ENCODE measurements at regions not wholly inside any gene's neighbourhood (a gene's known extent, or its start where the extent isn't known, plus 50 kb on each side); places are given as distances from the start of the nearest gene placed in this dataset.
"Not testable (repeated sequence)": the region's sequence is repeated elsewhere in the genome, so short reads cannot be mapped to it uniquely, and the experiment has no call there.

DNA sequence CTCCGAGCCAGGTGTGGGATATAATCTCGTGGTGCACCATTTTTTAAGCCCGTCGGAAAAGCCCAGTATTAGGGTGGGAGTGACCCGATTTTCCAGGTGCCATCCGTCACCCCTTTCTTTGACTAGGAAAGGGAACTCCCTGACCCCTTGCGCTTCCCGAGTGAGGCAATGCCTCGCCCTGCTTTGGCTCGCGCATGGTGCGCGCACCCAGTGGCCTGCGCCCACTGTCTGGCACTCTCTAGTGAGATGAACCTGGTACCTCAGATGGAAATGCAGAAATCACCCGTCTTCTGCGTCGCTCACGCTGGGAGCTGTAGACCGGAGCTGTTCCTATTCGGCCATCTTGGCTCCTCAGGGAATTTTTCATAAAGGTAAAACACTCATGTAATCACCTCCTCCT lies 63.9 kb downstream of the RWDD3 start:
- DNase-seq = not testable (repeated sequence)

GRCh38 chr1:95301091-95301490 lies 67.1 kb downstream of the RWDD3 start:
- no peak for DNase-seq

DNA sequence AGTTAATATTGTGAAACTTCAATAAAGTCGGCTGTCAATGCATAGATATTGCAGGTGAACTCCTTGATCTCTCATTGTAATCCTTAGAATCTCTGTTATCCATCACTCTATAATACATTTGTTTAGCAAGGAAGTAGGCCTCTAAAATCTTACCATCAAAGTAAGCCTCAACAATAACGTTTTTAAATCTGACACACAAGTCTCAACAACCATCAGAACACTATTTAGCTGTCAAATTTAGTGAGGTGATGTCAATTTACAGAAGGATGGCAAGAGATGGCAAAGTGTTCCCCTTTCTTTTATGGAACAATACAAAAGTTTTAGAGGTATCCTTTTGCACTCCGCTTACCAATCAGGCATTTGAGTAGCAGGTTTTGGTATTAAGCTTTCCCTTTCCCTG lies 67.6 kb downstream of the RWDD3 start:
- DNase-seq = no peak

- no peak for DNase-seq
These were observed 70.8 kb downstream of the RWDD3 start for GRCh38 chr1:95304803-95305202.

- no peak for DNase-seq
These were observed 74.4 kb downstream of the RWDD3 start for GRCh38 chr1:95308276-95309030.

- DNase-seq = peak; percentile 45
These were observed 75.0 kb downstream of the RWDD3 start for GRCh38 chr1:95309031-95309471.

DNA sequence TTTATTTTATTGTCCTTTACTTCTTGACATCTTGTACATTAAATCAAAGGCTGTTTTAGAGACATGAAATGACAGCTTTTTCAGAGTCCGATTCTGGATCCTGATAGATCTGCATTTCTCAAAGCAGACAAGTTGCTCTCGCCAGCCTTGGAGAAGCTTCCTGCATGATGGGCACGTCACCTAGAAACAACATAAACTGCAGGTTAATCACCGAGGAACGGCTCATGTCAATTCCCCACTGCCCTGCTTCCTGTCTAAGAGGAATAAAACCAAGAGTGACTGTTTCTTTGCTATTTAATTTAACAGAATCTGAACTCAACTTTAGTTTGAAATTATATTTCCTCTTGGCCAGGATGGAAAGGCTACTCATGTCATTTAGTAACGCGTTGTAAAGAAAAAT lies 77.0 kb downstream of the RWDD3 start:
- no peak for DNase-seq

DNA sequence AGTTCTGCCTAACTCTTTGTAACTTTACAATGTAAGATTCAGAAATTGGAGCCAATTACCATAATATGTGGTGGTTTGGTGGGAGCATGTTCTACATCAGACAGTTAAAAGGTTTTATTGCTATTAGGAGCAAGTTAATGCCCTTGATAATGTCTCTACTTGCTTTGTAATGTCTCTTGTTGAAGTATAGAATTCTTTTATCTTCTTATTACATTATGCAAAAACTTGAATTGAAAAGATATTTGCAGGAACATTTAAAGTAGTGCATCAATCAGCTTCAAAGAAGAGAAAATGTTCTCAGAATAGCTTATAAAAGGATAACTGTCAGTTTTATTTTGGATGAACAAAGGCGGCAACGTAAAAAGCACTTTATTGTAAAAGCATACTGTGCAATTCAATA lies 77.8 kb downstream of the RWDD3 start:
- DNase-seq = no peak

GRCh38 chr1:95312181-95312580 lies 78.2 kb downstream of the RWDD3 start:
- no peak for DNase-seq

- no peak for DNase-seq
These were observed 79.5 kb downstream of the RWDD3 start for GRCh38 chr1:95313527-95313926.

DNA sequence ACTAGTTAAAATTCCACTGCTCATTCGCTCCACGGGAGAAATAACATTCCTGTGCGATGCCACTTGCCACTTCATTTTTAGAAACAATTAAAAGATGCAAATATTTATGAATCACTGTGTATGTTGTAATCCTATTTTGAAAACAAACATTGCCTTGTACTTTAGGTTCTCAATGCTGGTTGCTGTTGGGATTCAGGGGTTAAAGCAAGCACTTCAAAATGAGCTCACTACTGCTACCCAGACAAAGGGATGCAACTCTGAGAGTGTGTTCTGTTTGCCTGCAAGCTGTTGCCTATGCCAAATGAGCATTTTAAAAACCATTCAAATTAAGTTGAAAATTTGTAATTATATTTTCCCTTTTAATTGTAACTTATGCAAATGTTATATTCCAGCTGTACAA lies 87.5 kb downstream of the RWDD3 start:
- no peak for DNase-seq

DNA sequence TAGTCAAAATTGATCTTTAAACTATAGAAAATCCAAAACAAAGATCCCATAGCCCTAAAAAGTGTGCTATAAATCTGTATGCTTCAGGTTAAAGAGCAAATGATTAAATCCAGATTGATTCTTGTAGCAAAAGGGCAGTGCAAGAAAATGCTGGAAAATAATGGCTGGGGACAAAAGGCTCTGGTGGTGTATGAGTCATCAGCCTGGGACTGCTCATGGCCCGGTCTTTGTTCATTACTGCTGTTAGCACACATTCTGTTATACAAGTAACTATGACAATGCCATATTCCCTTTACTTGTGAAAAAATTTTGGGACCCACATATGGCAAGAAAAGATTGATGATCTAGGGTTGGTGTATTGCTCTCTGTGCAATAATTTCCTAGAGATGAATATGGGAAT lies 89.1 kb downstream of the RWDD3 start:
- DNase-seq = no peak

- DNase-seq = no peak
These were observed 91.3 kb downstream of the RWDD3 start for GRCh38 chr1:95325349-95325748.

- no peak for DNase-seq
These were observed 92.0 kb downstream of the RWDD3 start for GRCh38 chr1:95326023-95326422.

DNA sequence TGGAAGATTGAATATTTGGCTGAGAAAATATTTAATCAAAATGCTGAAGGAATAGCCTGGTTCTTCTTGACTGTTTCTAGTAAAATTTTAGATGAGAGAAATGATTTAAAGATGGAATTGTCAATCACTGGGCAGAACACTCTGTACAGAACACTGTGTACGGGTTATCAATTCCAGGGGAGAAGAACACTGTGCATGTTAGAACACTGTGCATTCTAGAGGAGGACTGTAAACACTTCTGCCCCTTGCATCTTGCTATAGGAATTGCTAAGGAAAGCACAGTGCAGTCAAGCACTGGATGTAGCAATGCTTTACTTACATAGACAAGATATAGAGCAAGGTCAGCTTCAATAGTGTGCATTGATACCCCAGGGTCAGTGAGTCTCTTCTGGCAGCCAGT lies 98.7 kb downstream of the RWDD3 start:
- no peak for DNase-seq

- no peak for DNase-seq
These were observed 105.4 kb downstream of the RWDD3 start for GRCh38 chr1:95339377-95339776.

DNA sequence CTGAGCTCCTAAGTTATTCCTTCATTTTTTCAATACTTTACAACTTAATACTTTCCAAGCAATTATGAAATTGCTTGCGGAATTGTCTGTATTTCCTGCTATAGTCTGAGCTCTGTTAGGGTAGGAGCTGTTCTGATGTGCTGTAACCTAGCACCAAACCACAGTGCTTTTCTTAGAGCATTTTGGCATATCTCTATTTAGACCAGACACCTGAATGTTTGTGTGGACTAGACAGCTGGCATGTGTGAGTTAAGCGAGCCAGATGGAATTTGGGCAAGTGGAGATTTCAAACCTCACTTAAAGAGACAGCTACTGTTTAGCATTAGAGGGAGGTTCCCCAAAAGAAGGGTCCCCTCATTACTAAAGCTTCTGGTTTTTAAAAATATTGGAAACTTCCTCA lies 106.1 kb downstream of the RWDD3 start:
- no peak for DNase-seq

DNA sequence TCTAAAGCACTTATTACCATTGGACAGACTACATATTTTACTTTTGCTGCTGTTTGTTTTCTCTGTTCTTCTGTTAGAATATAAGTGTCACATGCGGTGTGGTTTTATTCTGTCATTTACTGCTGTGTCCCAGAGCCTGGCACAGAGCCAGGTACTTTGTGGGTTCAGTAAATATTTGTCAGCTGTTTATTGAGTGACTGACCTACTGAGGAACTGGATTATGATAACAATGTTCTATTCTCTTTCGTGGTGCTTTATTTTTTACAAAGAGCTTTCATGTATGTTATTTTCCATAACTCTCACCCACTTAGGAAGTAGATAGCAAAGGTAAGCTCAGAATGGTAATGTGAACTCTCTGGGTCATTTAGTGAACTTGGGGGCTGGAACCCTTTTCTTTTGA lies 118.8 kb downstream of the RWDD3 start:
- DNase-seq = no peak

GRCh38 chr1:95353194-95353593 lies 119.2 kb downstream of the RWDD3 start:
- no peak for DNase-seq

DNA sequence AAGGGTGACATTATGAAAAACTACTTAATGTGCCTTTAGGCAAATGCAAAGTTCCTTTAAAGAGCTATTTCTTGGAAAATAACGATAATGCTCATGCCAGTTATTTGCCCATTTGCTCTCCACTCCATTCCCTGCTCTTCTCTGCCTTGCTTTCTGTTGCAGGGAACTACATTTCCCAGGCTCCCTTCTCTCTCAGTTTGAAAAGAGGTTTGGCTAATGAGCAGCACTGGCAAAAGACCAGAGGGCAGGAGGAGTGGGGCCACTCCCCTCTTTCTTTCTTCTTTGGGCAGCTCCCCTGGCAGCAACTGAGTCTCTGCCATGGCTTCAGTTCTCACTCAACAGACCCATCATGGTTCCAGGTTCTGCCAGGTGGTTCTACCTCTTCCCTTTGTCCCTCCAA lies 130.5 kb downstream of the RWDD3 start:
- no peak for DNase-seq

DNA sequence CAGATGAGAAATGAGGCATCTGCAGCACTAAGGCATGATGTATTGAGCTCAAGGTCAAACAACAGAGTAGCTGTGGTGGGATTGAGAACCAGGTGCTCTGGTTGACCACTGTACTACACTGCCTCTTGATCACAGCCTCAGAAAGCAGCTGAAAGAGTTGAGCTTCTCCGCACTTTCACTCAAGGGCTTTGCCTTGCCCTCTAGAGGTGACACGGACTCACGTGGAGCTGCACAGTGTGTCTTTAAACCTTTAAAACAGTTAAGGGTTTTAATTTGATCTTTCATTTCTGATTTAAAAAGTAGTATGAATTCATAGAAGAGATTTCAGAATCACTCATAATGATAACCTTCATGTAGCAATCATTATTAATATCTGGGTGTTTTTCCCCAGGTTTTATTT lies 132.5 kb downstream of the RWDD3 start:
- no peak for DNase-seq

GRCh38 chr1:95368178-95368577 lies 134.2 kb downstream of the RWDD3 start:
- no peak for DNase-seq

DNA sequence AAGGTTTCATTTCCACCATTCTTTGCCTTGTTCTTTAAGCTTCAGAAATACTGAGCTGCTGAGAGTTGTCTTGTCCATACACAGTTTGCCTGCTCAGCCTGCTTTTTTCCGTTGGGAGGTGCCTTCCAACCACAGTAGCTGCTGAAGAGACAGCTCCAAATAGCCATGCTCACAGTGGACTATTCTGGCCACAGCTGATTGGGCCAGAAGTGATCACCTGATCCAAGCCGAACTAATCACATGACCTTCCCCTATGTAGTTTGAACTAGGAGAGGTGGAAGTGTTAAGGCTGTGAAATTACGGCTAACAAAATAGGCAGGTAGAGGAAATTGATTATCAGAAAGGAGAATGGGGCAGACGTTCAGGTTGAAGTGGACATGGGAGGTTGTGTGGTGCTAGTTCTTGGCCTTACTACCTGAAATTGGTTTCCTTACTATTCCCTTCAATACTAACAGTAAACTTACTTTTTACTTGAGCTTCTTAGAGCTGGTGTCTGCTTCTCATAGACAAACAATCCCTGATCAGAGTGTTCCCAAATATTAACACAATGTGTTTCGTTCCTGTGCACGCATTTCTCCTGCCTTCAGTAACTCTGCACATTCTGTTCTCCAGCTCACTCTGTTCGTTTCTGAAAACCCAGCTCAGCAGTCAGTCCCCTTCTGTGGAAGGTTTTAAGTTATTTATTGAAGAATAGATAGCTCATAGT lies 136.1 kb downstream of the RWDD3 start:
- no peak for DNase-seq

Data from left kidney (tissue), 1 donor.